ENCODE measurements at regions not wholly inside any gene's neighbourhood (a gene's known extent, or its start where the extent isn't known, plus 50 kb on each side); places are given as distances from the start of the nearest gene placed in this dataset.

DNA sequence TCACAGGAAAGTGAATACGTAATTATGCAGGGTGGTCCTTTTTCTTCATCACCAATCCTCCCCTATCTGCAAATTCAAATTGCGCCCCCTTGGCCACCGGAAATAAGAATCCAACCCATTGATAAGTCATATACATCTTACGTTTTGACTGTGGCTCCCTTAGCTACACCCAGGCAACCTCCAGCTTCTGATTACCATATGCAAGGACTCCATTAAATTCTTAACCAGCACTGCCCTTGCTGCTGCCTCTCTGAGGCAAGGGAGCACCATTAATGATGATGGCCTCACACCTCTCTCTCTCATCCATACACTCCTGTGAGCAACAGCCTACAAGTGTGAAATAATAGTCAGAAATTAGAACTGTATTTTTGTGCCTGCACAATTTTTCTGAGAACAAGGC is 106.0 kb upstream of the NOCT start:
- no peak for TF ChIP-seq CTCF (IDR thresholded peaks at IDR 0.05; ENCODE audit: insufficient read depth, low read length, poor library complexity, severe bottlenecking)
- no peak for DNase-seq (ENCODE audit: low read depth)
- H3K4me3 ChIP-seq (ENCODE audit: low read depth, low read length): no peak overlapping the region
- no peaks in the 10 kb centered on the region for H3K27me3 ChIP-seq (ENCODE audit: control insufficient read depth, insufficient read depth, low read length)
- H3K36me3 ChIP-seq (ENCODE audit: control insufficient read depth, insufficient read depth, low read length): no peaks in the 10 kb centered on the region

GRCh38 chr4:138908134-138908533 is 107.4 kb upstream of the NOCT start:
- no peak for TF ChIP-seq CTCF (IDR thresholded peaks at IDR 0.05; ENCODE audit: insufficient read depth, low read length, poor library complexity, severe bottlenecking)
- DNase-seq (ENCODE audit: low read depth): no peak
- Histone ChIP-seq H3K4me3 (ENCODE audit: low read depth, low read length) (no peak overlapping the region), H3K27me3 (ENCODE audit: control insufficient read depth, insufficient read depth, low read length) (no peaks in the 10 kb centered on the region), H3K36me3 (ENCODE audit: control insufficient read depth, insufficient read depth, low read length) (no peaks in the 10 kb centered on the region)

GRCh38 chr4:138907174-138907573 is 108.4 kb upstream of the NOCT start:
- Histone ChIP-seq H3K4me3 (ENCODE audit: low read depth, low read length) (no peak overlapping the region), H3K36me3 (ENCODE audit: control insufficient read depth, insufficient read depth, low read length) (no peaks in the 10 kb centered on the region), H3K27me3 (ENCODE audit: control insufficient read depth, insufficient read depth, low read length) (no peaks in the 10 kb centered on the region)
- TF ChIP-seq CTCF (IDR thresholded peaks at IDR 0.05; ENCODE audit: insufficient read depth, low read length, poor library complexity, severe bottlenecking): no peak
- DNase-seq (ENCODE audit: low read depth): no peak

GRCh38 chr4:138904793-138905192 is 110.8 kb upstream of the NOCT start:
- no peak for TF ChIP-seq CTCF (IDR thresholded peaks at IDR 0.05; ENCODE audit: insufficient read depth, low read length, poor library complexity, severe bottlenecking)
- DNase-seq (ENCODE audit: low read depth): no peak
- no peaks in the 10 kb centered on the region for H3K27me3 ChIP-seq (ENCODE audit: control insufficient read depth, insufficient read depth, low read length)
- no peaks in the 10 kb centered on the region for H3K36me3 ChIP-seq (ENCODE audit: control insufficient read depth, insufficient read depth, low read length)
- H3K4me3 ChIP-seq (ENCODE audit: low read depth, low read length): no peak overlapping the region

- no peak for DNase-seq (ENCODE audit: low read depth)
- no peaks in the 10 kb centered on the region for H3K27me3 ChIP-seq (ENCODE audit: control insufficient read depth, insufficient read depth, low read length)
- no peaks in the 10 kb centered on the region for H3K36me3 ChIP-seq (ENCODE audit: control insufficient read depth, insufficient read depth, low read length)
- no peak overlapping the region for H3K4me3 ChIP-seq (ENCODE audit: low read depth, low read length)
- no peak for TF ChIP-seq CTCF (IDR thresholded peaks at IDR 0.05; ENCODE audit: insufficient read depth, low read length, poor library complexity, severe bottlenecking)
Observed at GRCh38 chr4:138903185-138903584, 112.4 kb upstream of the NOCT start.

DNA sequence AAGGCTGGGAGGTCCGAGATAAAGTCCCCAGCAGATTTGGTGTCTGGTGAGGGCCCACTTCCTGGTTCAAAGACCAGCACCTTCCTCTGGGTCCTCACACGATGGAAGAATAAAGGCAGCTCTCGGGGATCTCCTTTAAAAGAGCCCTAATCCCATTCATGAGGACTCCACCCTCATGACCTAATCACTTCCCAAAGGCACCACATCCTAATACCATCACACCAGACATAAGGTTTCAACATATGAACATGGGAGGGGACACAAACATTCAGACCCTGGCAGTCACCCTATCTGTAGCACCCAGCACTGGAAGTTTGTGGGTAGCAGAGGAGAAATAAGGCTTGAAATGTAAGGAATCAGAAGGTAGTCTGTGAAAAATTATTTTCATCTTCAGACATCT is 112.9 kb upstream of the NOCT start:
- Histone ChIP-seq H3K36me3 (ENCODE audit: control insufficient read depth, insufficient read depth, low read length) (no peaks in the 10 kb centered on the region), H3K27me3 (ENCODE audit: control insufficient read depth, insufficient read depth, low read length) (no peaks in the 10 kb centered on the region), H3K4me3 (ENCODE audit: low read depth, low read length) (no peak overlapping the region)
- no peak for TF ChIP-seq CTCF (IDR thresholded peaks at IDR 0.05; ENCODE audit: insufficient read depth, low read length, poor library complexity, severe bottlenecking)
- no peak for DNase-seq (ENCODE audit: low read depth)
